GM12865 (cell line): ENCODE measurements at regions not wholly inside any gene's neighbourhood (a gene's known extent, or its start where the extent isn't known, plus 50 kb on each side); places are given as distances from the start of the nearest gene placed in this dataset.

Experiments used
- DNase-seq: peaks from one replicate; pipeline ENCODE4 v3.0.0; 2010; ENCODE audit warnings: low read depth
- H3K4me3 ChIP-seq: 2 replicates; pipeline ENCODE4 v1.5.1; 2011; ENCODE audit warnings: mild to moderate bottlenecking, low read depth, low read length, control low read depth
- TF ChIP-seq, protein P1 (sequence below): IDR thresholded peaks from 2 replicates; pipeline ENCODE4 v1.5.1; 2011; ENCODE audit warnings: low read length, control low read depth, low read depth, inconsistent platforms; ENCODE audit not compliant: insufficient read depth; ENCODE audit errors: missing control alignments

DNA sequence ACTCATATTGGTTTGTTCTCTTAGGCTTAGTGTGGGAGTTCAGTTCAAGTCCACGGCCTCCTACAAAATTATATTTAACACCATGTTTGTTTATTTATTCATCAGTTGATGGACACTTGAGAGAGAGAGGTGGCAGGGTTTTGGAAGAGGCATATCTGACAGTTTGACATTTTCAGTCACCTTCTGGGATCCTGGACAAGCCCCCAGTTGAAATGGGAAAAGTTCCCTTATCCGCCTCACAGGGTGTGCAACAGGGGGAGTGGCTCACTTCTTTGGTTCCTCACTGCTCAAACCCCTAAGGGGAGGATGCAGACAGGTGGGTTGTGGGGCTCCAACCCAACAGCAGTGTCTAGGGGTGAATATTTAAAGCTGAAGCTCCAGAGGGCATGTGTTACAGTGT is 52.3 kb upstream of the TNFSF18 start:
- TF ChIP-seq, protein P1, sequence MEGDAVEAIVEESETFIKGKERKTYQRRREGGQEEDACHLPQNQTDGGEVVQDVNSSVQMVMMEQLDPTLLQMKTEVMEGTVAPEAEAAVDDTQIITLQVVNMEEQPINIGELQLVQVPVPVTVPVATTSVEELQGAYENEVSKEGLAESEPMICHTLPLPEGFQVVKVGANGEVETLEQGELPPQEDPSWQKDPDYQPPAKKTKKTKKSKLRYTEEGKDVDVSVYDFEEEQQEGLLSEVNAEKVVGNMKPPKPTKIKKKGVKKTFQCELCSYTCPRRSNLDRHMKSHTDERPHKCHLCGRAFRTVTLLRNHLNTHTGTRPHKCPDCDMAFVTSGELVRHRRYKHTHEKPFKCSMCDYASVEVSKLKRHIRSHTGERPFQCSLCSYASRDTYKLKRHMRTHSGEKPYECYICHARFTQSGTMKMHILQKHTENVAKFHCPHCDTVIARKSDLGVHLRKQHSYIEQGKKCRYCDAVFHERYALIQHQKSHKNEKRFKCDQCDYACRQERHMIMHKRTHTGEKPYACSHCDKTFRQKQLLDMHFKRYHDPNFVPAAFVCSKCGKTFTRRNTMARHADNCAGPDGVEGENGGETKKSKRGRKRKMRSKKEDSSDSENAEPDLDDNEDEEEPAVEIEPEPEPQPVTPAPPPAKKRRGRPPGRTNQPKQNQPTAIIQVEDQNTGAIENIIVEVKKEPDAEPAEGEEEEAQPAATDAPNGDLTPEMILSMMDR = no peak
- H3K4me3 ChIP-seq = no peak overlapping the region
- no peak for DNase-seq

- no peak for DNase-seq
- H3K4me3 ChIP-seq = no peak overlapping the region
These were observed 50.8 kb upstream of the TNFSF18 start for GRCh38 chr1:173101589-173101988.

DNA sequence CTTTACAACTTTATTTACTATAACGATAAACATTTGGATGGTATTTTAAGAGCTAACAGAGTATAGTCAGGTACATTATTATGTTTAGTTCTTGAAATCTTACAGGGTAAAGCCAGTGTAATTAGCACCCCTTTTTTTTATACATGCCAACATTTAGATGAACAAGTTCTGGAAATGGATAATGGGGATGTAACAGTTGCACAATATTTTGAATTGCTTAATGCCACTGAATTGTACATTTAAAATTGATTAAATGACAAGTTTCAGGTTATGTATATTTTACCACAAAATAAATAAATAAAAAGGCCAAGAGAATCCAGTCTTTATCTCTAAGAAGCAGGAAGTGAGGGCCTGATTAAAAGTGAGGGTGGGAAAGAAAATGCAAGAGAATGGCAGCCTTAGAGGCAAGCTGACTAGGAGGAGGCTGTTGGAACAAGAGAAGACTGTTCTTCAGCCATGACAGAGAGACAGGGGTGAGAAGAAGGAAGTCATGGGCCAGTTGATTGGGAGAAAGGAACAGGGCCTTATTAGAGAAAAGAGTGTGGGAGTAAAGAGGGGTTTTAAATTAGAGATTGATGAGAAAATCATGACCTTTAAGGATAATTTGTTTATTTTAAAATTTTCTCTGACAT is 49.9 kb upstream of the TNFSF18 start:
- TF ChIP-seq, protein P1 = no peak
- DNase-seq = no peak
- H3K4me3 ChIP-seq = no peak overlapping the region

More at GRCh38 chr1:173101589-173101988, 50.8 kb upstream of the TNFSF18 start:
- TF ChIP-seq, protein P1 = no peak
